ENCODE measurements at regions not wholly inside any gene's neighbourhood (a gene's known extent, or its start where the extent isn't known, plus 50 kb on each side); places are given as distances from the start of the nearest gene placed in this dataset.

DNA sequence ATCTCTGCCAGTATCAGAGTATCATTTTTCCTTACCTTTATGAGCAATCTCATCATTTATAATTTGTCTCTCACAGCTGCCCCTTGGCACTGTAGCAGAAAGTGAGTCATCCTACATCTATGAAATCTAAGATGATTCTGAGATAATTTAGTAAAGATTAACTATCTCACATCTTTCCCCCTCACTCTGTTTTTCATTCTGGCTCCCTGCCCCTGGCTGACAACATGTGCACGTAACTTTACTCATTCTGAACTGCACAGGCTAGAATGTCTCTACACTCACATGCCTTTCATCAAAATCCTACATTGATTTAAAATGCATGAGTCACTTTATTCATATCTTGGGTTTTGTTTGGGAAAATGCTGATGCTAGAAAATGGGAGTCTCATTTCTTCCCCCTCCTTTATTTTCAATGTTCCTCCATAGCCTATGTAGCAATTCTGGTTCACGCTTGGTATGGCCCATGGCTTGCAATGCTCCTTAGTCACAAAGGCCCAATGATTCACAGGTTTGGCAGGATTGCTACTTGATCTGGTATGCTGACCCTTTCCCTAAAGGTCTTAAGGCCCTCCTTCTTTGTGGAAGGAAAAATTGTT is 838.5 kb downstream of the TUSC7 start:
- TF ChIP-seq, protein P1, sequence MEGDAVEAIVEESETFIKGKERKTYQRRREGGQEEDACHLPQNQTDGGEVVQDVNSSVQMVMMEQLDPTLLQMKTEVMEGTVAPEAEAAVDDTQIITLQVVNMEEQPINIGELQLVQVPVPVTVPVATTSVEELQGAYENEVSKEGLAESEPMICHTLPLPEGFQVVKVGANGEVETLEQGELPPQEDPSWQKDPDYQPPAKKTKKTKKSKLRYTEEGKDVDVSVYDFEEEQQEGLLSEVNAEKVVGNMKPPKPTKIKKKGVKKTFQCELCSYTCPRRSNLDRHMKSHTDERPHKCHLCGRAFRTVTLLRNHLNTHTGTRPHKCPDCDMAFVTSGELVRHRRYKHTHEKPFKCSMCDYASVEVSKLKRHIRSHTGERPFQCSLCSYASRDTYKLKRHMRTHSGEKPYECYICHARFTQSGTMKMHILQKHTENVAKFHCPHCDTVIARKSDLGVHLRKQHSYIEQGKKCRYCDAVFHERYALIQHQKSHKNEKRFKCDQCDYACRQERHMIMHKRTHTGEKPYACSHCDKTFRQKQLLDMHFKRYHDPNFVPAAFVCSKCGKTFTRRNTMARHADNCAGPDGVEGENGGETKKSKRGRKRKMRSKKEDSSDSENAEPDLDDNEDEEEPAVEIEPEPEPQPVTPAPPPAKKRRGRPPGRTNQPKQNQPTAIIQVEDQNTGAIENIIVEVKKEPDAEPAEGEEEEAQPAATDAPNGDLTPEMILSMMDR (conservative IDR thresholded peaks at IDR 0.05; ENCODE audit: low read depth, low read length), result no peak
- no peak for TF ChIP-seq EZH2 (IDR thresholded peaks at IDR 0.05; ENCODE audit: low read length, unreplicated experiment)

All from PC-3 (cell line).